ENCODE measurements at regions not wholly inside any gene's neighbourhood (a gene's known extent, or its start where the extent isn't known, plus 50 kb on each side); places are given as distances from the start of the nearest gene placed in this dataset.

- no peak for DNase-seq
These were observed 375.6 kb downstream of the PDGFC start for GRCh38 chr4:156596026-156596425.

- DNase-seq: no peak
These were observed 376.6 kb downstream of the PDGFC start for GRCh38 chr4:156595041-156595440.

- no peak for DNase-seq
These were observed 377.0 kb downstream of the PDGFC start for GRCh38 chr4:156594624-156595023.

GRCh38 chr4:156593464-156593863, 378.1 kb downstream of the PDGFC start:
- DNase-seq: no peak

- no peak for DNase-seq
These were observed 379.9 kb downstream of the PDGFC start for GRCh38 chr4:156591679-156592078.

GRCh38 chr4:156584100-156584499, 387.5 kb downstream of the PDGFC start:
- DNase-seq: no peak

- DNase-seq: no peak
These were observed 388.3 kb downstream of the PDGFC start for GRCh38 chr4:156583265-156583664.

- no peak for DNase-seq
These were observed 390.1 kb downstream of the PDGFC start for GRCh38 chr4:156581282-156582063.

GRCh38 chr4:156578713-156579112, 392.9 kb downstream of the PDGFC start:
- no peak for DNase-seq

GRCh38 chr4:156578005-156578404, 393.6 kb downstream of the PDGFC start:
- DNase-seq: no peak

GRCh38 chr4:156576946-156577345, 394.7 kb downstream of the PDGFC start:
- no peak for DNase-seq

- DNase-seq: no peak
These were observed 396.0 kb downstream of the PDGFC start for GRCh38 chr4:156575430-156576073.

GRCh38 chr4:156571146-156571545, 400.5 kb downstream of the PDGFC start:
- DNase-seq: no peak

GRCh38 chr4:156569535-156569934, 402.1 kb downstream of the PDGFC start:
- no peak for DNase-seq

- no peak for DNase-seq
These were observed 403.1 kb downstream of the PDGFC start for GRCh38 chr4:156568484-156568883.

- DNase-seq: no peak
These were observed 403.6 kb downstream of the PDGFC start for GRCh38 chr4:156568041-156568440.

- DNase-seq: no peak
These were observed 410.9 kb downstream of the PDGFC start for GRCh38 chr4:156560701-156561100.

- DNase-seq: no peak
These were observed 412.3 kb downstream of the PDGFC start for GRCh38 chr4:156559346-156559745.

- no peak for DNase-seq
These were observed 413.1 kb downstream of the PDGFC start for GRCh38 chr4:156558373-156559025.

- no peak for DNase-seq
These were observed 413.7 kb downstream of the PDGFC start for GRCh38 chr4:156557920-156558319.

- no peak for DNase-seq
These were observed 415.3 kb downstream of the PDGFC start for GRCh38 chr4:156556336-156556735.

- no peak for DNase-seq
These were observed 417.9 kb downstream of the PDGFC start for GRCh38 chr4:156553659-156554058.

GRCh38 chr4:156547891-156548290, 423.7 kb downstream of the PDGFC start:
- DNase-seq: no peak
